ENCODE measurements at regions not wholly inside any gene's neighbourhood (a gene's known extent, or its start where the extent isn't known, plus 50 kb on each side); places are given as distances from the start of the nearest gene placed in this dataset.

DNA sequence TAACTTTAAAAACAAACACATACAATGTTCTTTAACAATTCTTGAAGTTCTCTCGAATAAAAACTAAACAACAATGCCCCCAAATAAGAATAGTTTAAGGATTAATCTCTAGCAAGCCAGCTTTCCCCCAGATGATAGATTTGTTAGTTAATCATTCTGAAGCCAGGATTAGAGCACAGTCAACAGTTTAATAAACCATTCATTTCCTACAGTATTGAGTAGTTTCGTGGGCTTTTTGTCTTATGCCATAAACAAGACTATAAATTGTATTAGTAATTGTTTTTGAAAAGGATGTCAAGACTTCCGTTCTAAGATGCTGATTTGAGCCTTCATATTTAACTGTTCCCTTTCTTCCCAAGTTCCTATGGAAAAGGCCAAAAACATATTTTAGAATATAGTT, 136.6 kb downstream of the PIK3R1 start:
- Mint-ChIP-seq H3K27ac (no peak overlapping the region), H3K27me3 (ENCODE audit: low read depth in 3 of 3) (peaks cover 0 to 3% (median 1%) of the 10 kb centered on the region in 3 donors), H3K4me3 (no peak overlapping the region), H3K36me3 (no peaks in the 10 kb centered on the region), H3K4me1 (peaks cover 18% of the 10 kb centered on the region), H3K9me3 (peaks cover 0 to 4% (median 0%) of the 10 kb centered on the region in 7 donors)
- H3K79me2 ChIP-seq (ENCODE audit: insufficient read depth, low read length), result no peaks in the 10 kb centered on the region
- no peaks in the 10 kb centered on the region for H4K20me1 ChIP-seq (ENCODE audit: insufficient read depth, low read length)
- no peak overlapping the region for H3K4me3 ChIP-seq (replicated peaks in 1 of 3; ENCODE audit: low read depth in 2 of 3, low read length in 3 of 3)
- no peaks in the 10 kb centered on the region for H3K9me3 ChIP-seq (replicated peaks in 1 of 2; ENCODE audit: control insufficient read depth in 1 of 2, insufficient read depth in 1 of 2, low read length in 2 of 2)
- DNase-seq, result no peak
- H3K27me3 ChIP-seq (ENCODE audit: control insufficient read depth in 2 of 2, insufficient read depth in 2 of 2, low read length in 2 of 2), result no peaks in the 10 kb centered on the region
- peaks cover 12 to 15% of the 10 kb centered on the region in 2 donors for H3K4me1 ChIP-seq (ENCODE audit: control insufficient read depth in 1 of 2, insufficient read depth in 2 of 2, low read length in 2 of 2)
- H3K36me3 ChIP-seq (replicated peaks in 1 of 2; ENCODE audit: control insufficient read depth in 1 of 2, insufficient read depth in 2 of 2, low read length in 2 of 2), result no peaks in the 10 kb centered on the region
- H2AFZ ChIP-seq (ENCODE audit: insufficient read depth, low read depth, low read length, poor library complexity, severe bottlenecking), result no peak overlapping the region
- H3K9ac ChIP-seq (ENCODE audit: insufficient read depth, low read length, poor library complexity, severe bottlenecking), result no peak overlapping the region
- WGBS (ENCODE audit: insufficient coverage), result no CpG with 5 or more reads among the region's 3 CpGs
- intact Hi-C loops (cut with micrococcal nuclease), result no loop called here
- no peak overlapping the region for H3K4me2 ChIP-seq (replicated peaks; ENCODE audit: extremely low read depth, low read length, poor library complexity, severe bottlenecking)
- no peak overlapping the region for H3K27ac ChIP-seq (ENCODE audit: low read depth in 1 of 2, low read length in 2 of 2)
- TF ChIP-seq, protein P1, sequence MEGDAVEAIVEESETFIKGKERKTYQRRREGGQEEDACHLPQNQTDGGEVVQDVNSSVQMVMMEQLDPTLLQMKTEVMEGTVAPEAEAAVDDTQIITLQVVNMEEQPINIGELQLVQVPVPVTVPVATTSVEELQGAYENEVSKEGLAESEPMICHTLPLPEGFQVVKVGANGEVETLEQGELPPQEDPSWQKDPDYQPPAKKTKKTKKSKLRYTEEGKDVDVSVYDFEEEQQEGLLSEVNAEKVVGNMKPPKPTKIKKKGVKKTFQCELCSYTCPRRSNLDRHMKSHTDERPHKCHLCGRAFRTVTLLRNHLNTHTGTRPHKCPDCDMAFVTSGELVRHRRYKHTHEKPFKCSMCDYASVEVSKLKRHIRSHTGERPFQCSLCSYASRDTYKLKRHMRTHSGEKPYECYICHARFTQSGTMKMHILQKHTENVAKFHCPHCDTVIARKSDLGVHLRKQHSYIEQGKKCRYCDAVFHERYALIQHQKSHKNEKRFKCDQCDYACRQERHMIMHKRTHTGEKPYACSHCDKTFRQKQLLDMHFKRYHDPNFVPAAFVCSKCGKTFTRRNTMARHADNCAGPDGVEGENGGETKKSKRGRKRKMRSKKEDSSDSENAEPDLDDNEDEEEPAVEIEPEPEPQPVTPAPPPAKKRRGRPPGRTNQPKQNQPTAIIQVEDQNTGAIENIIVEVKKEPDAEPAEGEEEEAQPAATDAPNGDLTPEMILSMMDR (IDR thresholded peaks at IDR 0.05), result no peak

DNA sequence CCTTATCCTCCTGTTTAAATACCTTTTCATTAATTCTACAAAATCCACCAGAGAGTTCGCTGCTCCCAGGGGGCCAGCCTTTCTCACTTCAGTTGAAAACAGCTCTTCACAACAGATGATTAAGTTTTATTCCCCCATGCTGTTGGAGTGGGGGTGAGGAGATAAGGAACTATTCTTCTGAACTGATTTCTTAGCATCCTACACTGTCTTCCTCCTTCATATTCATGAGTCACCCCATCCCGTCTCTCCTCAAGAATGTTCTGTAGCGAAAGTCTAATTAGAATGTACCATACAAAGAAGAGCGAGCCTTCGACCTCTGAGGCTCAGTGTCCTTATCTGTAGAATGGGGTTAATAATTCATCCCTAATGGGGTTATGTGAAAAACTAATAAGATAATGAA, 138.0 kb downstream of the PIK3R1 start:
- Histone ChIP-seq H4K20me1 (ENCODE audit: insufficient read depth, low read length) (no peaks in the 10 kb centered on the region), H3K4me3 (replicated peaks in 1 of 3; ENCODE audit: low read depth in 2 of 3, low read length in 3 of 3) (no peak overlapping the region), H3K36me3 (replicated peaks in 1 of 2; ENCODE audit: control insufficient read depth in 1 of 2, insufficient read depth in 2 of 2, low read length in 2 of 2) (no peaks in the 10 kb centered on the region), H3K79me2 (ENCODE audit: insufficient read depth, low read length) (no peaks in the 10 kb centered on the region), H3K9me3 (replicated peaks in 1 of 2; ENCODE audit: control insufficient read depth in 1 of 2, insufficient read depth in 1 of 2, low read length in 2 of 2) (no peaks in the 10 kb centered on the region), H3K27ac (ENCODE audit: low read depth in 1 of 2, low read length in 2 of 2) (no peak overlapping the region), H3K9ac (ENCODE audit: insufficient read depth, low read length, poor library complexity, severe bottlenecking) (no peak overlapping the region), H2AFZ (ENCODE audit: insufficient read depth, low read depth, low read length, poor library complexity, severe bottlenecking) (no peak overlapping the region), H3K4me2 (replicated peaks; ENCODE audit: extremely low read depth, low read length, poor library complexity, severe bottlenecking) (no peak overlapping the region), H3K4me1 (ENCODE audit: control insufficient read depth in 1 of 2, insufficient read depth in 2 of 2, low read length in 2 of 2) (peaks cover 0 to under 1% of the 10 kb centered on the region in 2 donors), H3K27me3 (ENCODE audit: control insufficient read depth in 2 of 2, insufficient read depth in 2 of 2, low read length in 2 of 2) (no peaks in the 10 kb centered on the region)
- H3K4me1 Mint-ChIP-seq, result peaks cover 7% of the 10 kb centered on the region
- WGBS (ENCODE audit: insufficient coverage), result no CpG with 5 or more reads among the region's 5 CpGs
- no peak overlapping the region for H3K4me3 Mint-ChIP-seq
- TF ChIP-seq, protein P1 (IDR thresholded peaks at IDR 0.05), result no peak
- no peak for DNase-seq
- H3K27ac Mint-ChIP-seq, result no peak overlapping the region
- no peaks in the 10 kb centered on the region for H3K9me3 Mint-ChIP-seq
- peaks cover 0 to 3% (median 1%) of the 10 kb centered on the region in 3 donors for H3K27me3 Mint-ChIP-seq (ENCODE audit: low read depth in 3 of 3)
- intact Hi-C loops (cut with micrococcal nuclease), result no loop called here
- H3K36me3 Mint-ChIP-seq, result no peaks in the 10 kb centered on the region

Data from CD14-positive monocyte (primary cell).